Progenitor cell of endocrine pancreas (in vitro differentiated cells): ENCODE measurements at regions not wholly inside any gene's neighbourhood (a gene's known extent, or its start where the extent isn't known, plus 50 kb on each side); places are given as distances from the start of the nearest gene placed in this dataset.

ENCODE experiments used
- DNase-seq: peaks from one replicate; pipeline ENCODE4 v3.0.0; 2021; ENCODE audit warnings: low spot score; ENCODE audit not compliant: unreplicated experiment
- H3K27ac Mint-ChIP-seq: 2 replicates; pipeline ENCODE4 v1.8.0; 2021; ENCODE audit warnings: mild to moderate bottlenecking, moderate library complexity, mixed read lengths
- H3K27me3 Mint-ChIP-seq: 2 replicates; pipeline ENCODE4 v1.8.0; 2021; ENCODE audit warnings: mixed read lengths
- H3K36me3 Mint-ChIP-seq: 2 replicates; pipeline ENCODE4 v1.8.0; 2022; ENCODE audit warnings: mixed read lengths; ENCODE audit not compliant: insufficient read depth
- H3K4me1 Mint-ChIP-seq: 2 replicates; pipeline ENCODE4 v1.8.0; 2021; ENCODE audit warnings: low read depth, mixed read lengths
- H3K4me3 Mint-ChIP-seq: 2 replicates; pipeline ENCODE4 v1.8.0; 2021; ENCODE audit warnings: low read depth, mild to moderate bottlenecking, moderate library complexity, mixed read lengths
- H3K9me3 Mint-ChIP-seq: 2 replicates; pipeline ENCODE4 v1.8.0; 2021; ENCODE audit warnings: low read depth, mixed read lengths
- CTCF ChIP-seq: fragments of 200-600 bp; sonication (generic); IDR thresholded peaks from one replicate; pipeline ENCODE4 v1.5.0; 2021; ENCODE audit warnings: antibody characterized with exemption, mild to moderate bottlenecking; ENCODE audit not compliant: unreplicated experiment

GRCh38 chr9:31733166-31733565 lies 651.3 kb upstream of the ACO1 start:
- Mint-ChIP-seq H3K9me3 (no peaks in the 10 kb centered on the region), H3K4me1 (peaks cover 2% of the 10 kb centered on the region), H3K27ac (no peak overlapping the region), H3K36me3 (no peaks in the 10 kb centered on the region), H3K27me3 (no peaks in the 10 kb centered on the region), H3K4me3 (no peak overlapping the region)
- TF ChIP-seq CTCF, result no peak
- DNase-seq, result no peak

- Mint-ChIP-seq H3K36me3 (no peaks in the 10 kb centered on the region), H3K9me3 (no peaks in the 10 kb centered on the region), H3K4me3 (no peak overlapping the region), H3K27ac (no peak overlapping the region), H3K4me1 (peaks cover 2% of the 10 kb centered on the region), H3K27me3 (no peaks in the 10 kb centered on the region)
- TF ChIP-seq CTCF, result no peak
- DNase-seq, result no peak
Measured at GRCh38 chr9:31736581-31737179, 647.8 kb upstream of the ACO1 start.

GRCh38 chr9:31740705-31741104 lies 643.7 kb upstream of the ACO1 start:
- H3K4me3 Mint-ChIP-seq, result no peak overlapping the region

GRCh38 chr9:31744589-31744988 lies 639.9 kb upstream of the ACO1 start:
- H3K27ac Mint-ChIP-seq, result no peak overlapping the region
- H3K4me3 Mint-ChIP-seq, result no peak overlapping the region
- no peaks in the 10 kb centered on the region for H3K36me3 Mint-ChIP-seq
- TF ChIP-seq CTCF, result no peak
- no peaks in the 10 kb centered on the region for H3K9me3 Mint-ChIP-seq
- peaks cover 6% of the 10 kb centered on the region for H3K4me1 Mint-ChIP-seq
- DNase-seq, result no peak
- no peaks in the 10 kb centered on the region for H3K27me3 Mint-ChIP-seq

More at GRCh38 chr9:31740705-31741104, 643.7 kb upstream of the ACO1 start:
- Mint-ChIP-seq H3K27me3 (no peaks in the 10 kb centered on the region), H3K9me3 (no peaks in the 10 kb centered on the region), H3K36me3 (no peaks in the 10 kb centered on the region), H3K4me1 (no peaks in the 10 kb centered on the region), H3K27ac (no peak overlapping the region)
- no peak for DNase-seq
- TF ChIP-seq CTCF, result no peak

GRCh38 chr9:31745468-31745867 lies 639.0 kb upstream of the ACO1 start:
- DNase-seq, result no peak
- Mint-ChIP-seq H3K27ac (no peak overlapping the region), H3K4me1 (peaks cover 6% of the 10 kb centered on the region), H3K9me3 (no peaks in the 10 kb centered on the region), H3K36me3 (no peaks in the 10 kb centered on the region), H3K4me3 (no peak overlapping the region), H3K27me3 (no peaks in the 10 kb centered on the region)
- no peak for TF ChIP-seq CTCF
